Left hindlimb (tissue), 1 donor: ENCODE measurements at regions not wholly inside any gene's neighbourhood (a gene's known extent, or its start where the extent isn't known, plus 50 kb on each side); places are given as distances from the start of the nearest gene placed in this dataset.

Experiments
- DNase-seq: peaks from one replicate; pipeline ENCODE4 v3.0.0-alpha.2; 2018

DNA sequence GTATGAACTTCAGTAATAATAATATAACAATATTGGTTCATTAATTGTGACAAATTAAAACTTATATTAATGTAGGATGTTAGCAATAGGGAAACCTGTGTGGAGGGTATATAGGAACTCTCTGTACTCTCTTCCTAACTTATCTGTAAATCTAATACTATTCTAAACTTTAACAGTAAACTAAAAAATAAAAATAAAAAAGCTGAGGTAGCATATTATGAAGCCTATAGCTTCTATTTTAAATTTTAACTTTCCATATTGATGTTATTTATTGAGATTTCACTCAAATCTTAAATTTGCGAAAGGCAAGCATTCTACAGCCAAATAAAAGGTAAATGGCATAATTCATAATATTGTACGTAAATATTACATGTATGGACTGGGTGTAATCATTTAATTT is 326.4 kb downstream of the MEI4 start:
- no peak for DNase-seq

DNA sequence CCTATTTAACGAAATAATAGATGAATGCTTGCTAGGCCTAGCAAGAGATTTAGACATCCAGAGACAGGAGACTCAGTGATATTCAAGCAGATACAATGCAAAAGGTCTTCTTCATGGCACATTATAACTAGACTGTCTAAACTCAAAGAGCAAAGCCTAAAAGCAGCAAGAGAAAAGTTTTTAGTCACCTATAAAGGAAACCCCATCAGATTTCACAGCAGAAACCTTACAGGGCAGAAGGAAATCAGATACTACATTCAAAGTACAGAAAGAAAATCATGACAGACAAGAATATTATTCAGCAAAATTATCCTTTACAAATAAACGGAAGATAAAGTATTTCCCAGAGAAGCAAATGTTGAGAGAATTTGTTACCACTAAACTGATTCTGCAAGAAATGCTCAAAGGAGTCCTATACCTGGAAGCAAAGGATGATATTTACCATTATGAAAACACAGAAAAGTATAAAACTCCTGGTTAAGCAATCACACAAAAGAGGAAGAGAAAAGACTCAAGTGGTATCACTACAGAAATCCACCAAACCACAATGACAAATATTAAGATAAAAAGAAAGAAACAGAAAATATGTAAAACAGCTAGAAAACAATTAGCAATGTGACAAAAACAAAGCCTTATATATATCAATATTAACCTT is 333.7 kb downstream of the MEI4 start:
- no peak for DNase-seq

DNA sequence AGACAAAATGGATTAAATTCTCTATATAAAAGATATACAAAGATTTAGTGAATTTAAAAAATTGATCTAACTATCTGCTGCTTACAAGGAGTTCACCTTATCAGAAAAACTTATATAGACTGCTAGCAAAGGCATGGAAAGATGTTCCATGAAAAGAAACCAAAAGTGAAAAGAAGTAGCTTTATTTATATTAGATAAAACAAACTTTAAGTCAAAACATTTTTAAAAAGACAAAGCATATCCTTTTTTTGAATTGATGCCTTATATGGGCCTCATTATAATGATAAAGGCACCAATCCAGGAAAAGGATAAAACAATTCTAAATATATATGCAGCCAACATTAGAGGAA is 334.2 kb downstream of the MEI4 start:
- DNase-seq = no peak

DNA sequence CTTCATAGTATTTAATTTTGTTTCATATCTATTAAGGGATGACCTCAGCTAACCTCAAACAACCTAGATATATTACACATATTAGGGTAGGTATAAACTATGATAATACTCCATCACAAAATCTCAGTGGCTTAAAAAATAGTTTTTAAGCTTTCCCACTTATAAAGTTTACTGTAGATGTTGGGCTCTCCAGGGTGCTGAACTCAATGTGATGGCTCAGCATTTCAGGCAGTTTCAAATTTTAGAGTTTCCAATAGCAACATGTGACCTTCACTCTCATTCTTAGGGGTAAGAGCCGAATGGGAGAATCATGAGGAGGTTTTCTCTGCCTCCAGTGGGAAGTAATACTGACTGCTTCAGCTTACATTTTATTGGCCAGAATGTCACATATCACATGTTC is 357.3 kb downstream of the MEI4 start:
- DNase-seq = no peak

DNA sequence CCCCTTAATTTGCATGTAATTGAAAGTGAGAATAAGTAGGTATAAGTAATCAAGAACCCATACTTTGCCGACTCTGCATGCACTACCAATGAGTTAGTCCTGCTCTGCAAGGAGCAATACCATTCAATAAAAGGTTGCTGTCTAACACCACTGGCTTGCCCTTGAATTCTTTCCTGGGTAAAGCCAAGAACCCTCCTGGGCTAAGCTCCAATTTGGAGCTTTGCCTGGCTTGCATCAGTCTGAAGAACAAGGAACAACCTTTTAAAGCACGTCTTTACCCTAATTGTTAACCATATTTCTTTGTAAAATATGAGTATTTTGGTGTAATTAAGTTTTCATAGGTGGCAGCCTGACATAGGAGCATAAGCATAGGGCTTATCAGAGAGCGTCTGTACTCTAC is 367.7 kb downstream of the MEI4 start:
- no peak for DNase-seq

DNA sequence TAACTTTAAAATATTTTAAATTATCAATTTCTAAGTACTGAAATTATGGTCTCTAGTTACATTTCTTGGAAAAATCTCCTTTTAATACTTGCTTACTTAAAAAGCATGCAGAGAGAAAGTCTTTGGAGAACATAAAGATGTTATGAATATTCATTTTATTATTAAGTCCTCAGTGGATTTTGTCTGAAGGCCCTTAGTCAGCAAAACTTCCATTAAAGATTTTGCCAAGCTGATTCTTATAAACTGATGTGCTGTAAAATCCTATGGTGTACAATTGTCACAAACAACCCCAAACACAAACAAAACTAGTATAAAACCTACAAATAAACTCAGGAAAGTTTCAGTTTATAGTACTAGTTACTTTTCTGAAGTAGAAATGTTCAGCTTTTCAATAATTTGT is 372.7 kb downstream of the MEI4 start:
- no peak for DNase-seq

DNA sequence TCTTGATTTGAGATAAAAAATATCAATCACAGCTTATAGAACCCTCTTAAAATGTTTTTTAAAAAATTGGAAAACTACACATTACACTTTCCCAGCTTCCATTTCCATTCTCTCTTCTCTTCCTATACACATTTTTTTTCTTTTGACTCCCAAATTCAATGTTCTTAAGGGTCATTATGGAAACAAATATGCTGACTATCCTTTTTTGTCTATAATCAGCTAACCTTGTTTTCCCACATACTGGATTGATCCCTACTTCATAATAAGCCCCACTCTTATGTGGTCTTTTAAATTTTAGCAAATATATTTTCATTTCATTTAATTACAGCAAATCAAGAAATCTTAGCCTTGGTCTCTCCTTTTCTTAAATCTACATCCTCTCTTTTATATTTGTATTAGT is 378.4 kb downstream of the MEI4 start:
- DNase-seq = no peak

DNA sequence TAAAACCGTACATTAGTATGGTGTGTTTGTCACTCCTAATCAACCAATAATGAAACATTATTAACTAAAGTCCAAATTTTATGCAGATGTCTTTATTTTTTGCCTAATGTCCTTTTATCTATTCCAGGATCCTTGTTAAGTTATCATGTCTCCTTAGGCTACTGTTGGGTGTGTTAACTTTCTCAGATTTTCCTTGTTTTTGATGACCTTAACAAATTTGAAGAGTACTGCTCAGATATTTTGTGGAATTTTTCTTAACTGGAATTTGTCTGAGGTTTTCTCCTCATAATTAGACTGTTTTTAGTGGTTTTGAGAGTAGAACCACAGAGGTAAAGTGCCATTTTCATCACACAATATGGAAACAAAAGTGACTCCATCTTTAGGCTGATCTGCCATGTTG is 406.3 kb downstream of the MEI4 start:
- no peak for DNase-seq

DNA sequence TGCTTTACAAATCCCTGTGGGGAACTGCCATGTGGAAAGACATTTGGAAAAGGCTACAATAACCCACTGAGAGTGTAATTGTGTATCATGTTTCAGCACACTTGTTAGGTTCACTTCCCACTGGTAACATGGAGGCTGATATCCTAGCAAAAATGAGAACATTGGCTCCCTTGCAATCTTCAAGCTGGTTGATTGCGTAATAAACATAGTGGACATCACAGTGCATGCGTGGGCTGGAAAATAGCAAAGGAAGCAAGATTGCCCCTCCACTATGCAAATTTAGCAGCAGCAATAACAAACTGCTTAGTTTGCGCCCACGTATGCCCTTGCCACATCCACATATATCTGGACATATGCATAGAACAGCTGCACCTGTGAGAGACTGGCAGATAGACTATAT is 410.2 kb downstream of the MEI4 start:
- DNase-seq = no peak

DNA sequence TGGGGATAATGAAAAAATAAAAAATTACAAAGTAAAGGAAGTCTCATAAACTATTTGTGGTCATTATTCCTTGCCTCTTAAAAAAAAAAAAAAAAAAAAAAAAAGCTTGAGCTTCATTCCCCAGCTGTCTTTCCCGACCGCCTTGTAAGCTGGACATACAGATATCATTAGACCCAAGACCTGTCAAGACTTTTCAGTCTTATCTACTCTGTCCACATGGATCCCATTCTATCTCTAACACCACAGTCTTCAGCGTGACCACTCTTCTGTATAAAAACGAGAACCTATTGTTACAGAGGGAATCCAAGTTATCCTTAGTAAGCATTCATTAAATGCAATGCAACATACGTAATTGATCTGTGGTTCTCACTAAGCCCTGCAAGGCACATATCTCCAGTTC is 423.5 kb downstream of the MEI4 start:
- DNase-seq = no peak

DNA sequence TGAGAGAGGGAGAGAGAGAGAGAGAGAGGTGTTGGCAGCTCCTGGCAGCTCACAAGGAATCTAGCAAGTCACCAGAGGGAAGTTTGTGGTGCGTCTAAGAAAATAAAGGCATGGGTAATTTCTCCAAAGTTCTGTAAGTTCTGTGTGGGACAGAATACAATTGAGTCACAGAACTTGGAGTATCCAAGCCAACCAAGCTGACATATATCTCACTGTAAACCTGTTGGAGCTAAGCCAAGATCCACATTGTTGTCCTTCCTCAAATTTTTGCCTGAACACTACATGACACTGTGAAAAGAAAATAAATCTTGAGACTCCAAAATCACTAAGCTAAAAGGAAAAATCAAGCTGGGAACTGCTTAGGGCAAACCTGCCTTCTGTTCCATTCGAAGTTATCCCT is 436.7 kb downstream of the MEI4 start:
- DNase-seq = no peak

DNA sequence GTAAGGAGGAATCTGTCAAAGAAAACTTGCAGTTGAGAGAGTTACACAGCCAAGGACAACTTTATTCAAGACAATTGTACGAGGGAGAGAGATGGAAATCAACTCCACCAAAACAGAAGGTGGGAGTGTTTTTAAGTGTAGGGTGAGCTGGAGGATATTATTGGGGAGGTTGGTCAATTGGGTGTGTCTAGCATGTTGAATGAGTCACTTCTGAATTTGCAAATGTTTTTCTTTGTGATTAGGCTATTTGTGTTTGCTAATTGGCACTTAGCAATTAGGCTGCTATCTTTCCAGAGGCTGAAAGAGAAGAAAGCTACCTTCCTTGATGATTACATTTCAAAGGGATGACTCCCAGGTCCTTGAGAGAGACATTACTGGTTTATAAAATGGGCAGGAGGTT is 441.1 kb downstream of the MEI4 start:
- no peak for DNase-seq

DNA sequence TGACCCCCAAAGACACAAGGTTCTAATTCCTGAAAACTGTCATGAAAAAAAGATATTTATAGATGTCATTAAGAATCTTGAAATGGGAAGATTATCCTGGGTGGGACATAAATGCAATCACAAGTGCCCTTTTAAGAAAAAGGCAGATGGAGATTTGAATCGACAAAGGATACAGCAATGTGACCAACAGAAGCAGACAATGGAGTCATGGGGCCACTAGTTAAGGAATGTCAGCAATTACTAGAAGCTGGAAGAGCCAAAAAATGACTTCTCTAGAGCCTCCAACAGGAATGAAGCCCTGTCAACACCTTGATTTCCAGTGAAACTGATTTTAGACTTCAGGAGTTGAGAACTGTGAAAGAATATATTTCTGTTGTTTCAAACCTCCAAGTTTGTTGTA is 448.5 kb downstream of the MEI4 start:
- DNase-seq = no peak

DNA sequence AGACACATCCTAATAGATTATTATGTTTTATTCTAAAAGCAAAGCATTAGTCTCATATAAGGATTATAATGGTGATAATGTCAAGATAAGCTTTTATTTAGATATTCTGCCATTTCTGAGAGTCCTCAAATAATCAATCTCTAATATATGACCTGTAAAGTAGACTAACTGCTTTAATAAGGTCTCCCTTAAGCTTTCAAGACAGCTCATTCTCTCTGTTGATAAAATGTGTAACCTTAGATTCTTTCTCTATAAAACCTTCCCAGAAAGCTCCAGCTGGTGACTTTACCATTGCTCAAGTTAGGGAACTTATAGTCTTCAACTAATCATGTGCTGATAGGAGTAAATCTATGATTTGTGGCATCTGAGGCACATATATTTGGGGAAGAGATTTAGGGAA is 457.8 kb downstream of the MEI4 start:
- no peak for DNase-seq

DNA sequence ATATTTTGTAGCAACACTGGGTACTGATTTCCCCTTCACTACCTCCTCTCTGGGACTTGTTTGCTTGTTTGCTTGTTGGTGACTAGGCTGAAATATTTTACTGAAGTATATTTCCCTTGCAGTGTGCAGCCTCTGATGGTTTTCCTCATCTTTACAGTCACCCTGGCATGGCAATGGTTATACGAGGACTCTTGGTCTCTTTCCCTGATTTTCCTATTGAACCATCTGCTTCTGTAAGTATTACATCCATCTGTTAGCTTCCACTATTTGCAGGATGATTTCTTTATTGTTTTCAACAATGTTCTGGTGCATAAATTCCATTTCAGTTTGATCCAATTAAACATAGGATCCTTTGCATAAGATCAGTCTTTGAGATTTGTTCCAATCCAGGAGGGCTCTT is 465.1 kb downstream of the MEI4 start:
- DNase-seq = no peak

DNA sequence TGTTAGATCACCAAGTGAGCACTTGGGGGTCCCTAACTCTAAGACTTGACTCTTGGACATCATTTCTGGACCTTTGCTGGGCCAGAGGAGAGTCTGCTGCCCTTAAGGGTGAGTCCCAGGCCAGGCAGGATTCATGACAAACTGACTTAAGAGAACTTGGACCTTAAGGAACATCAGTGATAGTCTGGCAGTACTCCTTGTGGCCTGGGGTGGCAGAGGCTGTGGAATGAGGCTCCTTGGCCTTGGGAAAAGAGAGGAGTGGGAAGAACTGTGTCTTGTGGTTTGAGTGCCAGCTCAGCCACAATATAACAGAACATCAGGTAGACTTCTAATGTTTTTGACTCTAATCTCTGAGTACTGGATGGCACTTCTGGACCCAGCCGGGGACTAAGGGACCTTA is 478.7 kb downstream of the MEI4 start:
- DNase-seq = no peak

DNA sequence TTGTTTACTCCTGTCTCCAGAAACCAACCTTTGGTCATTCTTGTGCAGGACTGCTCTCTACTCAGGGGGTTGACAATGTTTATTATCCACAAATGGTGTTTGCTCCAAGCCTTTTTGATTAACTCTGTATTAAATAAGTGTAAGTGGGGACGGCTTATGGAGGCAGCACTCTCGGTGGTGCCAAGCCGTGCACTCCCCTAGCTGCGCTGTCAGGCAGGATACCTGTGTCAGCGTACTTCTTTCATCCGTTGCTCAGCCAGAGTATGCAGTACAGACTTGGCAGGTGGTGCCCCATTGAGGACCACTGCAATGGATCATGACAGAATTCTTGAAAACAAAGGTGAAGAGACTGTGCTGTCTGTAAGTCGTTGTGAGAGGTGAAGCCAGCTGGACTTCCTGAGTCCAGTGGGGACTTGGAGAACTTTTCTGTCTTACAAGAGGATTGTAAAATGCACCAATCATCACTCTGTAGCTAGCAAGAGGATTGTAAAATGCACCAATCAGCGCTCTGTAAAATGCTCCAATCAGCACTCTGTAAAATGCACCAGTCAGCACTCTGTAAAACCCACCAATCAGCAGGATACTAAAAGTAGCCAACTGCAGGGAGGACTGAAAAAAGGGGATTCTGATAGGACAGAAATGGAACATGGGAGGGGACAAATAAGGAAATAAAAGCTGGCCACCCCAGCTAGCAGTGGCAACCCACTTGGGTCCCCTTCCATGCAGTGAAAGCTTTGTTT is 480.0 kb downstream of the MEI4 start:
- no peak for DNase-seq

DNA sequence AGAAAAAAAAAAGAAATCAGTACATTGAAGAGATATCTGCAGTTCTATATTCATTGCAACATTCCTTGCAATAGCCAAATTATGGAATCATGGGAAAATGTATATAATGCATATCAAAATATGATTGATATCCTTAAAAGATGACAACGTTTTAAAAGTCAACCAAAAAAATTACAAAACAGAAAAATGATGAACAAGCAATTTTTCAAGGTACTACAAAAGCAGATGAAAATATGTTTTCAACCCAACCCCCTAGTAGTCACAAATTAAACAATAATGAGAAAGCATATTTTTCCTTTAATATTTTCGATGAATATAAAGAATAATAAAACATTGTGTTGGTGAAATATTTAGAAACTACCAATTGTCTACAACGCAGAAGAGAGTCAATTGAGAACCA is 497.6 kb downstream of the MEI4 start:
- DNase-seq = no peak

DNA sequence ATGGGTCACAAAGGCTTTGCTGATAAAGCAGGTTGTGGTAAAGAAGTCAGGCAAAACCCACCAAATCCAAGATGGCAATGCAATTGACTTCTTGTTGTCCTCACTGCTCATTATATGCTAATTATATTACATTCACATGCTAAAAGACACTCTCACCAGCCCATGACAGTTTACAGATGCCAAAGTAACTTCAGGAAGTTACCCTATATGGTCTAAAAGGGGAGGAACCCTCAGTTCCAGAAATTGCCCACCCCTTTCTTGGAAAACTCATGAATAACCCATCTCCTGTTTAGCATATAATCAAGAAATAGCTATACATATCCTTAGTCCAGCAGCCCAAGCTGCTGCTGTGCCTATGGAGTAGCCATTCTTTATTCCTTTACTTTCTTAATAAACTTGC is 501.1 kb downstream of the MEI4 start:
- no peak for DNase-seq

DNA sequence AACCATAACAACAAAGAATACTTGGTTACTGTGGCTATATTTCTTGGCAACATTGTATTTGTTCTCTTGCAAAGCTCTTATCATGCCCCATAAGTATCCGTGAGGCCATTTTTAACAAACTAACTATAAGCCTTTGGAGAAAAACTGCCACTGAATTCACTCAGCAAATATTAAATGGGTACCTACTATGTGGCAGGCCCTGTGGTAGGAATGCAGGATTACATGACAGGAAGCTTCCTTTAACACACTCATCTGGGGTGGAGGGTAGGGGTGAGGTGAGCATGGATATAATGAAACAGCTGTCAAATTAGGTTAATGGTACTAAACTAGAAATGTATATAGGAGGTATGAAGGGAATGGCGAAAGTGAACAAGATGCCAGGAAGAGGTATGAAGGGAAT is 504.8 kb downstream of the MEI4 start:
- DNase-seq = no peak

DNA sequence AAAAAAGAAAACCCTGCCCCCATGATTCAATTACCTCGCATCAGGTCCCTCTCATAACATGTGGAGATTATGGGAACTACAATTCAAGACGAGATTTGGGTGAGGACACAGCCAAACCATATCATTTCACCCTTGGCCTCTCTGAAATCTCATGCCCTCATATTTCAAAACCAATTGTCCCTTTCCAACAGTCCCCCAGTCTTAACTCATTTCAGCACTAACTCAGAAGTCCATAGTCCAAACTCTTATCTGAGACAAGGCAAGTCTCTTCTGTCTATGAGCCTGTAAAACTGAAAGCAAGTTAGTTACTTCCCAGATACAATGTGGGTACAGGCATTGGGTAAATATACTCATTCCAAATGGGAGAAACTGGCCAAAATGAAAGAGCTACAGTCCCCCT is 536.1 kb downstream of the MEI4 start:
- no peak for DNase-seq

DNA sequence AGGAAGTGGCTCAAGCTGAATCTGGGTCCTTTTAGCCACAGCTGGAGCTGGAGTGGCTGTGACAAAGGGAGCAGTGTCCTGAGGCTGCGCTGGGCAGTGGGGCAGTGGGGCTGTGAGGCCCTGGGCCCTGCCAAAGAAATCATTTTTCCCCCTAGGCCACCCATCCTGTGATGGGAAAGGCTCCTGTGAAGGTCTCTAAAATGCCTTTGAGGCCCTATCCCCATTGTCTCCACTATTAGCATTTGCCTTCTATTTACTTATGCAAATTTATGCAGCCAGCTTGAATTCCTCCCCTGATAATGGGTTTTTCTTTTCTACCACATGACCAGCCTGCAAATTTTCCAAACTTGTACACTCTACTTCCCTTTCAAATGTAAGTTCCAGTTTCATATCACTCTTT is 539.2 kb downstream of the MEI4 start:
- no peak for DNase-seq

DNA sequence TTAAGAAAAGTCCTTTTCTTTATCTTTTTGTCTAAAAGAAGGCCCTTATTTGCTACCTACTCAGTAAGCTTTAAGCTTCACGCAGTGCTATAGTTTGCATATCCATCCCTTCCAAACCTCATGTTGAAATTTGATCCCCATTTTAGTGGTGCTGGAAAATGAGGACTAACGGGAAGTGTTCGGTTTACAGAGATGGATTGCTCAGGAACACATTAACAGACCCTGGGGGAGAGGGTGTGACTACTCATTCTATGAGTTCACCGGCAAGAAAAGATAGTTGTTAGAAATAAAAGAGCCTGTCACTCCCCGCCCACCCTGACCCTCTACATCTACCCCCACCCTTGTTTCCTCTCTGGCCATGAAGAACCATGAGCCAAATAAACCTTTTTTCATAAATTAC is 546.2 kb downstream of the MEI4 start:
- DNase-seq = no peak

DNA sequence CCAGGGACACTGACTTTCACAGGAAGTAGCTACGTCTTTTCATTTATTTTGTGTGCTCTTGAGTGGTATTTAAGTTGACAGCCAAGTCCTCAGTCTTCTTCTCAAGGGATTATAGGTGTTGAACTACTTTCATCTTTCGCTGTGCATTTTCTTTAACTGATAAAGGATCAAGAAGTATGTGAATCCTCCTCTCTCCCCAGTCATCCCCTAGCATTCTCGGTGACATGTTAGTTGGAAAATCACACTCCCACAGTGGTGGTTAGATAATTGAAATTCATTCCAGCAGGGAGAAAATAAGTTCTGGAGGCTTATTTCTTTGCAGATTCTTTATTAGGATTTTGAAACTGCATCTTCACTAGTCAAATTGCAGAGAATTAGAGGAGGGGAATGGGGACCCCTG is 569.4 kb downstream of the MEI4 start:
- no peak for DNase-seq

DNA sequence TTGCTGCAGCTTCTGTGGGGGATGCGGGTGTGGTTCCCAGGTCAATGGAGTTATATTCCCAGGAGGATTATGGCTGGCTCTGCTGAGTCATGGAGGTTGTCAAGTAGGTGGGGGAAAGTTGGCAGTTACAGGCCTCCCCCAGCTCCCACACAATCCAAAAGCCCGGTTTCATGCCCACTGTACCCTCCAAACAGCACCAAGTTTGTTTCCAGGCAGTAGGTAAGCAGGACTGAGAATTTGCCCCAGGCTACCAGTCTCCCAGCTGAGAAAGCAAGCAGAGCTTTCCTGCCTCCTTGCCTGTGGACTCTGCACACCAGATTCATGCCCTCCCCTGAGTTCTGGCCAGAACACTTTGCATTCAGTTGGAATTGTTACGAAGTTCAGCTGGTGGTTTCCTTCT is 578.2 kb downstream of the MEI4 start:
- no peak for DNase-seq
